CD14-positive monocyte (primary cell): ENCODE measurements at regions not wholly inside any gene's neighbourhood (a gene's known extent, or its start where the extent isn't known, plus 50 kb on each side); places are given as distances from the start of the nearest gene placed in this dataset.

Experiments
- DNase-seq, 3 donors: peaks; one replicate each; pipeline ENCODE4 v3.0.0-alpha.2; 2011 to 2022
- H2AFZ ChIP-seq: 2 replicates; pipeline ENCODE4 v1.6.0; 2012; ENCODE audit warnings: mild to moderate bottlenecking, low read depth, low read length, inconsistent platforms; ENCODE audit not compliant: insufficient read depth, poor library complexity, severe bottlenecking
- H3K27ac ChIP-seq, 2 donors: 1 replicate in 1 of 2; 2 replicates in 1 of 2; pipeline ENCODE4 v1.5.1; 2012 to 2013; ENCODE audit warnings: low read length in 2 of 2, control low read depth in 1 of 2, inconsistent platforms in 1 of 2, low read depth in 1 of 2, mild to moderate bottlenecking in 1 of 2
- H3K27me3 ChIP-seq, 2 donors: one replicate each; pipeline versions ENCODE4 v1.6.0 to v1.6.1; 2011 to 2013; ENCODE audit warnings: low read length in 2 of 2; ENCODE audit not compliant: control insufficient read depth in 2 of 2, insufficient read depth in 2 of 2
- H3K36me3 ChIP-seq, 2 donors: replicated peaks in 1 of 2; 1 replicate in 1 of 2; 2 replicates in 1 of 2; pipeline versions ENCODE4 v1.5.1 to v1.6.1; 2012 to 2013; ENCODE audit warnings: low read length in 2 of 2, control low read depth in 1 of 2, inconsistent platforms in 1 of 2, mild to moderate bottlenecking in 1 of 2; ENCODE audit not compliant: insufficient read depth in 2 of 2, control insufficient read depth in 1 of 2
- H3K4me1 ChIP-seq, 2 donors: 1 replicate in 1 of 2; 2 replicates in 1 of 2; pipeline versions ENCODE4 v1.5.1 to v1.6.1; 2012 to 2013; ENCODE audit warnings: low read length in 2 of 2, control low read depth in 1 of 2, inconsistent platforms in 1 of 2, mild to moderate bottlenecking in 1 of 2, moderate library complexity in 1 of 2; ENCODE audit not compliant: insufficient read depth in 2 of 2, control insufficient read depth in 1 of 2
- H3K4me2 ChIP-seq: replicated peaks from 2 replicates; pipeline ENCODE3; 2012; ENCODE audit warnings: low read length, moderate library complexity, mild to moderate bottlenecking; ENCODE audit not compliant: poor library complexity, severe bottlenecking; ENCODE audit errors: extremely low read depth
- H3K4me3 ChIP-seq, 3 experiments: fragments of 200-600 bp in 1 of 3; sonication (generic) in 1 of 3; replicated peaks in 1 of 3; 1 replicate in 2 of 3; 2 replicates in 1 of 3; pipeline ENCODE4 v1.5.1; 2011 to 2013; ENCODE audit warnings: low read length in 3 of 3, mild to moderate bottlenecking in 3 of 3, control low read depth in 2 of 3, low read depth in 2 of 3, inconsistent platforms in 1 of 3, moderate library complexity in 1 of 3
- H3K79me2 ChIP-seq: 2 replicates; pipeline ENCODE4 v1.6.0; 2012; ENCODE audit warnings: mild to moderate bottlenecking, control low read depth, inconsistent platforms, low read length, moderate library complexity; ENCODE audit not compliant: insufficient read depth
- H3K9ac ChIP-seq: 2 replicates; pipeline ENCODE4 v1.6.0; 2017; ENCODE audit warnings: low read length, mild to moderate bottlenecking; ENCODE audit not compliant: insufficient read depth, poor library complexity, severe bottlenecking
- H3K9me3 ChIP-seq, 2 donors: replicated peaks in 1 of 2; 1 replicate in 1 of 2; 2 replicates in 1 of 2; pipeline versions ENCODE4 v1.5.1 to v1.6.1; 2012 to 2013; ENCODE audit warnings: low read length in 2 of 2, control low read depth in 1 of 2; ENCODE audit not compliant: control insufficient read depth in 1 of 2, insufficient read depth in 1 of 2
- H4K20me1 ChIP-seq: 2 replicates; pipeline ENCODE4 v1.6.0; 2012; ENCODE audit warnings: mild to moderate bottlenecking, low read length, control low read depth, moderate library complexity; ENCODE audit not compliant: insufficient read depth
- H3K27ac Mint-ChIP-seq, 7 donors: one replicate each; pipeline ENCODE4 v1.8.0; 2020; ENCODE audit warnings: mild to moderate bottlenecking in 7 of 7, mixed read lengths in 7 of 7, moderate library complexity in 6 of 7, inconsistent platforms in 2 of 7
- H3K27me3 Mint-ChIP-seq, 3 donors: one replicate each; pipeline ENCODE4 v1.8.0; 2021 to 2022; ENCODE audit warnings: low read depth in 3 of 3, mild to moderate bottlenecking in 3 of 3, mixed read lengths in 3 of 3, moderate library complexity in 3 of 3, inconsistent platforms in 1 of 3
- H3K36me3 Mint-ChIP-seq, 2 donors: one replicate each; pipeline ENCODE4 v1.8.0; 2020; ENCODE audit warnings: mixed read lengths in 2 of 2, inconsistent platforms in 1 of 2, mild to moderate bottlenecking in 1 of 2
- H3K4me1 Mint-ChIP-seq: one replicate; pipeline ENCODE4 v1.8.0; 2020; ENCODE audit warnings: mild to moderate bottlenecking, mixed read lengths
- H3K4me3 Mint-ChIP-seq, 2 donors: one replicate each; pipeline ENCODE4 v1.8.0; 2020; ENCODE audit warnings: mild to moderate bottlenecking in 2 of 2, mixed read lengths in 2 of 2, moderate library complexity in 1 of 2
- H3K9me3 Mint-ChIP-seq, 7 donors: one replicate each; pipeline ENCODE4 v1.8.0; 2020 to 2022; ENCODE audit warnings: mixed read lengths in 7 of 7, mild to moderate bottlenecking in 6 of 7, moderate library complexity in 6 of 7, inconsistent platforms in 2 of 7
- WGBS: methylation state at CpG from one replicate; pipeline ENCODE4 v1.1.5; 2013; ENCODE audit warnings: missing lambda C conversion rate; ENCODE audit not compliant: insufficient coverage; 5-methylcytosine and 5-hydroxymethylcytosine counted together
- intact Hi-C, 2 donors: fragments of 100-400 bp; cut with micrococcal nuclease; formaldehyde crosslinking; loops; one replicate each; pipeline versions ENCODE4 v1.15.0 to v1.15.1; 2023
- TF ChIP-seq, protein P1 (sequence below): fragments of 200-600 bp; IDR thresholded peaks from one replicate; pipeline ENCODE4 v1.8.0; 2022; ENCODE audit warnings: antibody characterized with exemption, mild to moderate bottlenecking

DNA sequence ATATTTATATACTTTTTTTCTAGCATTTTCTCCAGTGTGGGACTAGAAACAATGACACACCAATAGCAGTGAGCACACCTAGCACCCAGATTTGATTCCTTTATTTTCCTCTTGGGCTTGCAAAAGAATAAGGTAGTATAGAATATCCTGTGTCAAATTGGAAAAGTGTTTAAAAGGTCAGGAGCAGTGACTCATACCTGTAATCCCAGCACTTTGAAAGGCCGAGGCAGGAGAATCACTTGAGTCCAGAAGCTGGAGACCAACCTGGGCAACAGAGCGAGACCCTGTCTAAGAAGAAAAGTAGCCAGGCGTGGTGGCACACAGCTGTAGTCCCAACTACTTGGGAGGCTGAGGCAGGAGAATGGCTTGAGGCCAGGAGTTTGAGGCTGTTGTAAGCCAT, 53.8 kb upstream of the SGPP1 start:
- H3K9me3 Mint-ChIP-seq, result no peaks in the 10 kb centered on the region
- WGBS, result 100% methylated on average over 2 of the region's 3 CpGs

GRCh38 chr14:63782683-63783389, 55.0 kb upstream of the SGPP1 start:
- no peak overlapping the region for H3K4me2 ChIP-seq
- no peak overlapping the region for H3K27ac Mint-ChIP-seq
- no peaks in the 10 kb centered on the region for H3K4me1 ChIP-seq
- TF ChIP-seq, protein P1, sequence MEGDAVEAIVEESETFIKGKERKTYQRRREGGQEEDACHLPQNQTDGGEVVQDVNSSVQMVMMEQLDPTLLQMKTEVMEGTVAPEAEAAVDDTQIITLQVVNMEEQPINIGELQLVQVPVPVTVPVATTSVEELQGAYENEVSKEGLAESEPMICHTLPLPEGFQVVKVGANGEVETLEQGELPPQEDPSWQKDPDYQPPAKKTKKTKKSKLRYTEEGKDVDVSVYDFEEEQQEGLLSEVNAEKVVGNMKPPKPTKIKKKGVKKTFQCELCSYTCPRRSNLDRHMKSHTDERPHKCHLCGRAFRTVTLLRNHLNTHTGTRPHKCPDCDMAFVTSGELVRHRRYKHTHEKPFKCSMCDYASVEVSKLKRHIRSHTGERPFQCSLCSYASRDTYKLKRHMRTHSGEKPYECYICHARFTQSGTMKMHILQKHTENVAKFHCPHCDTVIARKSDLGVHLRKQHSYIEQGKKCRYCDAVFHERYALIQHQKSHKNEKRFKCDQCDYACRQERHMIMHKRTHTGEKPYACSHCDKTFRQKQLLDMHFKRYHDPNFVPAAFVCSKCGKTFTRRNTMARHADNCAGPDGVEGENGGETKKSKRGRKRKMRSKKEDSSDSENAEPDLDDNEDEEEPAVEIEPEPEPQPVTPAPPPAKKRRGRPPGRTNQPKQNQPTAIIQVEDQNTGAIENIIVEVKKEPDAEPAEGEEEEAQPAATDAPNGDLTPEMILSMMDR, result no peak
- H3K9me3 Mint-ChIP-seq, result no peaks in the 10 kb centered on the region
- H3K4me1 Mint-ChIP-seq, result no peaks in the 10 kb centered on the region
- H3K27ac ChIP-seq, result no peak overlapping the region
- H2AFZ ChIP-seq, result no peak overlapping the region
- no peak overlapping the region for H3K4me3 Mint-ChIP-seq
- H3K4me3 ChIP-seq, result no peak overlapping the region
- no peaks in the 10 kb centered on the region for H3K27me3 ChIP-seq
- H4K20me1 ChIP-seq, result no peaks in the 10 kb centered on the region
- H3K79me2 ChIP-seq, result no peaks in the 10 kb centered on the region
- 100% methylated on average over 3 of the region's 9 CpGs for WGBS
- H3K9ac ChIP-seq, result no peak overlapping the region
- intact Hi-C loops, result no loop called here
- H3K27me3 Mint-ChIP-seq, result peaks cover 2 to 8% (median 5%) of the 10 kb centered on the region in 3 donors
- no peaks in the 10 kb centered on the region for H3K9me3 ChIP-seq
- H3K36me3 ChIP-seq, result no peaks in the 10 kb centered on the region
- no peak for DNase-seq
- no peaks in the 10 kb centered on the region for H3K36me3 Mint-ChIP-seq

More for the DNA sequence above, 53.8 kb upstream of the SGPP1 start:
- Mint-ChIP-seq H3K27me3 (peaks cover 3 to 8% (median 3%) of the 10 kb centered on the region in 3 donors), H3K4me3 (no peak overlapping the region), H3K27ac (no peak overlapping the region), H3K36me3 (no peaks in the 10 kb centered on the region), H3K4me1 (no peaks in the 10 kb centered on the region)
- no peak overlapping the region for H3K4me2 ChIP-seq
- no peaks in the 10 kb centered on the region for H3K36me3 ChIP-seq
- no peak for DNase-seq
- no peak overlapping the region for H3K4me3 ChIP-seq
- H3K27me3 ChIP-seq, result no peaks in the 10 kb centered on the region
- H3K4me1 ChIP-seq, result no peaks in the 10 kb centered on the region
- no peaks in the 10 kb centered on the region for H3K9me3 ChIP-seq
- no peak overlapping the region for H2AFZ ChIP-seq
- intact Hi-C loops, result no loop called here
- H3K27ac ChIP-seq, result no peak overlapping the region
- H3K9ac ChIP-seq, result no peak overlapping the region
- H3K79me2 ChIP-seq, result no peaks in the 10 kb centered on the region
- TF ChIP-seq, protein P1, result no peak
- no peaks in the 10 kb centered on the region for H4K20me1 ChIP-seq
